ENCODE measurements at regions not wholly inside any gene's neighbourhood (a gene's known extent, or its start where the extent isn't known, plus 50 kb on each side); places are given as distances from the start of the nearest gene placed in this dataset.
"Not testable (repeated sequence)": the region's sequence is repeated elsewhere in the genome, so short reads cannot be mapped to it uniquely, and the experiment has no call there.

GRCh38 chr4:127293496-127293895, 339.3 kb upstream of the INTU start:
- DNase-seq: no peak

- DNase-seq: no peak
Observed at GRCh38 chr4:127304356-127304755, 328.4 kb upstream of the INTU start.

- no peak for DNase-seq
Observed at GRCh38 chr4:127307996-127308395, 324.8 kb upstream of the INTU start.

- DNase-seq: no peak
Observed at GRCh38 chr4:127309369-127310102, 323.2 kb upstream of the INTU start.

- DNase-seq: no peak
Observed at GRCh38 chr4:127311371-127311770, 321.4 kb upstream of the INTU start.

GRCh38 chr4:127311924-127312323, 320.8 kb upstream of the INTU start:
- DNase-seq: no peak

GRCh38 chr4:127313767-127314166, 319.0 kb upstream of the INTU start:
- DNase-seq: no peak

- no peak for DNase-seq
Observed at GRCh38 chr4:127327491-127327890, 305.3 kb upstream of the INTU start.

- no peak for DNase-seq
Observed at GRCh38 chr4:127335073-127335620, 297.6 kb upstream of the INTU start.

GRCh38 chr4:127335732-127336131, 297.0 kb upstream of the INTU start:
- no peak for DNase-seq

GRCh38 chr4:127343123-127343522, 289.6 kb upstream of the INTU start:
- DNase-seq: not testable (repeated sequence)

GRCh38 chr4:127344071-127344470, 288.7 kb upstream of the INTU start:
- no peak for DNase-seq

GRCh38 chr4:127347936-127348335, 284.8 kb upstream of the INTU start:
- DNase-seq: no peak

GRCh38 chr4:127352220-127353113, 280.3 kb upstream of the INTU start:
- DNase-seq: no peak

- no peak for DNase-seq
Observed at GRCh38 chr4:127355743-127356142, 277.0 kb upstream of the INTU start.

- DNase-seq: no peak
Observed at GRCh38 chr4:127357765-127358164, 275.0 kb upstream of the INTU start.

GRCh38 chr4:127362686-127363085, 270.1 kb upstream of the INTU start:
- no peak for DNase-seq

- no peak for DNase-seq
Observed at GRCh38 chr4:127364397-127364796, 268.4 kb upstream of the INTU start.

- no peak for DNase-seq
Observed at GRCh38 chr4:127364911-127365310, 267.8 kb upstream of the INTU start.

- DNase-seq: no peak
Observed at GRCh38 chr4:127370604-127371003, 262.2 kb upstream of the INTU start.

GRCh38 chr4:127379499-127379898, 253.3 kb upstream of the INTU start:
- no peak for DNase-seq

GRCh38 chr4:127379948-127380347, 252.8 kb upstream of the INTU start:
- not testable (repeated sequence) for DNase-seq

- no peak for DNase-seq
Observed at GRCh38 chr4:127383666-127384065, 249.1 kb upstream of the INTU start.

- DNase-seq: no peak
Observed at GRCh38 chr4:127394516-127394915, 238.2 kb upstream of the INTU start.

Data from NCI-H1048 (cell line).